Head of caudate nucleus (tissue), 42 donors: ENCODE measurements at regions not wholly inside any gene's neighbourhood (a gene's known extent, or its start where the extent isn't known, plus 50 kb on each side); places are given as distances from the start of the nearest gene placed in this dataset.
"Not testable (repeated sequence)": the region's sequence is repeated elsewhere in the genome, so short reads cannot be mapped to it uniquely, and the experiment has no call there.

ENCODE experiments used
- DNase-seq, 42 donors: peaks; one replicate each; pipeline versions ENCODE4 v3.0.0 to v3.0.0-alpha.2; 2020 to 2021; ENCODE audit warnings: mixed read lengths in 7 of 42
- intact Hi-C: fragments of 100-400 bp; cut with DNase I; formaldehyde crosslinking; loops from one replicate; pipeline ENCODE4 v1.15.0; 2022

DNA sequence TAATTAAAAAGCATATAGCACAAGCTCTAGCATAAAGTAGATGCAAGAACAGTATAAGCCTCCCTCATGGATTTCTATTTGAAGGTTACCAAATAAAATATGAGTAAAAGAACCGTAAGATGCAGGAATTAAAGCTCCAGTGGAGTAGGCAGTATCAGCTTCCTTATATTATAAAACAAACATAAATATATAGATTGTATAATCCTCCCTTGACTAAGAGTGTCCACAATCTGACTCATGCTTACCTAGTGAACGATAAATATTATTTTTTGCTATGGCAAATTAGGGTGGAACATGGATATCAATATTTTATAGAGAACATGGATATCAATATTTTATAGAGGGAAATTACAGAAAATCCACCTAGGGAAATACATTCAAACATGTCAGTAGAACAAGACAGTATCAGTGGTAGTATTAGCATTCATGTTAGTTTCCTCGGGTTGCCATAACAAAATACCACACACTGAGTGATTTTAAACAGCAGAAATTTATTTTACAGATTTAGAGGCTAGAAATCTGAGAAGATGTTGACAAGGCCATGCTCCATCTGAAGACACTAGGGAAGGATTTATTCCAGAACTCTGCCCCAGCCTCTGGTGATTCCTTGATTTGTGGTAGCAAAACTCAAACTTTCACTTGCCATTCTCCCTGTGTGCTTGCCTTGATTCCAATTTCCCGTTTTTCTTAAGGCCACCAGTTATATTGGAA, 1521.3 kb downstream of the SI start:
- DNase-seq: no peak
- intact Hi-C loops: no loop called here

DNA sequence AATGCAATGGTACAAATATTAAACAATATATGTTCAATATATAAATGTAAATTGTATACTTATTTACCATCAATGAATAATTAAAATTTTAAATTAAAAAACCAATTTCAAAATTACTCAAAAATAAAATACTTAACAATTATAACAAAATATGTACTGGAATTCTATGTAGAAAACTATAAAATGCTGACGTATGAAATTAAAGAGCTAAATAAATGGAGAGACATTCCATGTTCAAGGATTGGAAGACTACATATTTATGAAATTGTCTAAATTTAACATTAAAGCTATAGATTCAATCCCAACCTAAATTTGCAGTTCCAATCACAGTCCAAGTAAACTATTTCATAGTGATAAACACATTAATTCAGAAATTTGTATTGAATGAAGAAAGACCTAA, 1522.4 kb downstream of the SI start:
- DNase-seq: no peak

DNA sequence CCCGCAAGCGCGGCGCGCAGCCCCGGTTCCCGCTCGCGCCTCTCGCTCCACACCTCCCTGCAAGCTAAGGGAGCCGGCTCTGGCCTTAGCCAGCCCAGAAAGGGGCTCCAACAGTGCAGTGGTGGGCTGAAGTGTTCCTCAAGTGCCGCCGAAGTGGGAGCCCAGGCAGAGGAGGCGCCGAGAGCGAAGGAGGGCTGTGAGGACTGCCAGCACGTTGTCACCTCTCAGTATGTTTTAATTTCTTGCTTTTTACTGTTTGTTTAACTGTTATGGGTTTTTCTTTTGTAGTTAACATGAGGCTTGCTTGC, 1525.7 kb downstream of the SI start:
- no peak for DNase-seq
- intact Hi-C loops: no loop called here

More for the DNA sequence above, 1522.4 kb downstream of the SI start:
- intact Hi-C loops: no loop called here

DNA sequence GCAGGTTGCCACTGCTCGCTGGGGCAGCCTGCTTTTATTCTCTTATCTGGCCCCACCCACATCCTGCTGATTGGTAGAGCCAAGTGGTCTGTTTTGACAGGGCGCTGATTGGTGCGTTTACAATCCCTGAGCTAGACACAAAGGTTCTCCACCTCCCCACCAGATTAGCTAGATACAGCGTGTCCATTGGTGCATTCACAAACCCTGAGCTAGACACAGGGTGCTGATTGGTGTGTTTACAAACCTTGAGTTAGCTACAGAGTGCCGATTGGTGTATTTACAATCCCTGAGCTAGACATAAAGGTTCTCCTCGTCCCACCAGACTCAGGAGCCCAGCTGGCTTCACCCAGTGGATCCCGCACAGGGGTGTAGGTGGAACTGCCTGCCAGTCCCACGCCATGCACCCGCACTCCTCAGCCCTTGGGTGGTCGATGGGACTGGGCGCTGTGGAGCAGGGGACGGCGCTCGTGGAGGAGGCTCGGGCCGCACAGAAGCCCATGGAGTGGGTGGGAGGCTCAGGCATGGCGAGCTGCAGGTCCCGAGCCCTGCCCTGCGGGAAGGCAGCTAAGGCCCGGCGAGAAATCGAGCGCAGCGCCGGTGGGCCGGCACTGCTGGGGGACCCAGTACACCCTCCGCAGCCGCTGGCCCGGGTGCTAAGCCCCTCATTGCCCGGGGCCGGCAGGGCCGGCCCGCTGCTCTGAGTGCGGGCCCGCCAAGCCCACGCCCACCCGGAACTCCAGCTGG, 1526.2 kb downstream of the SI start:
- DNase-seq, intact Hi-C loops: not testable (repeated sequence)

DNA sequence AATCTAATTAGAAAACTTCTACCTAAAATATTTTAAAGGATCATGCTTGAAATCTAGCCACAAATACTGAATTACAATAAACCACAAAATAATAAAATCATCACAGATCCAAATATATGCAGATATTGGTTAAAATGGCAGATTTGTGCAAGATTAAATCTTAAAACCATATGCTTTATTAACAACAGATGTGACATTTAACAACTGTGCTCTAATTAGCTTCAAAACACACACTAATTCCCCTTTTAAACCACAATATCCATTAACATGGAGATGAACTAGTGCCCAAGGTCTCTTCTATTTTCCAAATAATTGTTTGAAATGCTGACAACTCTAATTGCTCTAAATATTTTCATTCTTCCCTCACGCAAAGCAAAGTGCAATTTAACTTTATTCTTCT, 1530.3 kb downstream of the SI start:
- no peak for DNase-seq
- intact Hi-C loops: no loop called here

DNA sequence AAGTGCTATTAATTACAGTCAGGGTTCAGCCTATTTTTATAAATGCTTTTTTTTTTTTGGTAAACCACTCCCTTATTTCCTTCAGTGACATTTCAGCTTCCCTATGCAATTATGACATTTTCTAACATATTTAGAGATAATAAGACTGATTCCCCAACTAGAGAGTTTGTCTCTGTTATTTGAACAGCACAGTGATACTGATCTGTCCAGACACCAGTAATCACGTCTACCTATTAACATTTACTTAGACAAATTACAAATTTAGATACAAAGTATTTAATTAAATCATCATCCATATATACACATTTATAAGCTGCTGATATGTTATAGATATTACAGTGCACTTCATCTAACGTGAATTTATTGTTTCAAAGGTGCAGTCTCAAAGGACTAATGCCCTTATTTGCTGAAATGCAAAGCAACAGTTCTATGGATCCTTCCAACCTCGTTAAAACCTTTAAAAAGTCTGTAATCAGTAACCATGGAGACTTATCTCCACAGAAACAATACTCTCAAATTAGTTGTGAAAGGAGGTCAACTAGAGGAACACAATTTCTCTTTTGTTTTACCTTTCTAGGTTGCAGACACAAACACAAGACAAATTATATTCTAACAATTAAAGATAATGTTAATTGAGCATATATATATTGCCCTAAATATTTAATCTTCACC, 1531.1 kb downstream of the SI start:
- intact Hi-C loops: no loop called here

DNA sequence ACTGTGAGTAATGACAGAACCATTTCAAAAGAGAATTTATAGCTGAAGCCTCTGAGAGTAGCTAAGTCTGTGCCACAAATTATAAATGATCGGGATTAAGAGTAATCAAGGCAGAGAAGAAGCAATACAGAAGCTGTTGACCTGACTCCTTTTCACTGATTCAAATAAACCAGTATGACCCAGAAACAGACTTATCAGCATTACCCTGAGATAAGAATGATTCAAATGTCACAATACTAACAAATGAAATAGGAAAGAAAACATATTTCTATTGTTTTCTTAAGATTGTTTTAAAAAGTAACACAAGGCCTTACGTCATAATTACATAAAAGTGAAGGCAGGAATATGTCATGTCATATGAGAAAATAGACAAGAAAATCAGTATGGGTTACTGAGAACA, 1534.6 kb downstream of the SI start:
- no peak for DNase-seq
- intact Hi-C loops: no loop called here

More for the DNA sequence above, 1531.1 kb downstream of the SI start:
- DNase-seq: no peak

DNA sequence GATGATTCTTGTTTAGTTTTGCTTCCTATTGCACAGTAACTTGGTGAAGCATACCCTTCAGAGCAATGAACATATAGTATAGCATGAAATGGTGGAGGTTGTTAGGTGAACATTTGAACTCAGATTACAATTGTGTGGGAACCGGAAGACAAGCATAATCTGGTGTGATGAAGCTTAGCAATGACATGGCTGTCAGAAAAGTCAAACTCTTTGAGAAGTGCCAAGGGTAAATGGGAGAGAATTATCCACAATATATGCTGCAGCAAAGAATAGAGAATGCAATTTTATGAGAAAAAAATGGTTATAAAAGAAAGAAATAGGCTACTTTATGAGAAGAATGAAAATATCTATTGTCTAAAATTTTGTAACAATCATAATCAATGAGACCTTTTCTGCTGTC, 1536.7 kb downstream of the SI start:
- intact Hi-C loops: no loop called here
- DNase-seq: peak in 1 of 42 donors; percentile 3

DNA sequence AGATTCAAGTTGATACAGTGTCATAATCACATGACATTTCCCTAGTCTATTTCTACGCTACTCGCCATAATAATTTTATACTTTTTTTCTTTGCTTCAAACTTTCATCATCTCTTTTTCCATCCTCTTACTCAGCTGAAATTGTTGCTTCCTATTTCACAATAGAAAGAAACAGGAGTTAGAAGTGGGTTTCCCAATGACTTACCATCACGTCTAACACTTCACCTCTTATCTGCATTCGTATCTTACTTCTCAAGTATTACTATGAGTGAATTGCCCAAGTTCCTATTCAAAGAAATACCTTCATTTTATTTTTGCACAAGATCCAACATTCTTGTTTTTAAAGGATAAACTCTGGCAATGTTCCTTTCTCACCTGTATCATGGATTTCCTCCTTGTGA, 1539.9 kb downstream of the SI start:
- DNase-seq: no peak
- intact Hi-C loops: no loop called here

DNA sequence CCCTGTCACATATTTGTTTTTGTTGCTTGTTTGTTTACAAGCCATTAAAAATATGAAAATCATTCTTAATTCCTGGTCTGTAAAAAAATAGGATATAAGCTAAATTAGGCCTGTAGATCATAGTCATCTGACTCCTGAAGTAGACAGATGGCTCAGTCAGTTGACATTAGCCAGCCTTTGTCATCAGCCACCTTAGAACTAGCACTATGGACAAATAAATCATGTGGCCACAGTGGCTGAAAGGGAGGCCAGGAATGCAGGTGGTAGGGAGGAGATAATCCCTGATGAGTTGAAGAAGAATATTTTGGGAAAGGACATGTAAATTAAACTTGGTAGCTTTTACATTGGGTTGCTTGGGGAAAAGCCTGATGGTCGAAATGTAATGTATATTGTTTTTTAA, 1544.9 kb downstream of the SI start:
- DNase-seq: no peak
- intact Hi-C loops: no loop called here

DNA sequence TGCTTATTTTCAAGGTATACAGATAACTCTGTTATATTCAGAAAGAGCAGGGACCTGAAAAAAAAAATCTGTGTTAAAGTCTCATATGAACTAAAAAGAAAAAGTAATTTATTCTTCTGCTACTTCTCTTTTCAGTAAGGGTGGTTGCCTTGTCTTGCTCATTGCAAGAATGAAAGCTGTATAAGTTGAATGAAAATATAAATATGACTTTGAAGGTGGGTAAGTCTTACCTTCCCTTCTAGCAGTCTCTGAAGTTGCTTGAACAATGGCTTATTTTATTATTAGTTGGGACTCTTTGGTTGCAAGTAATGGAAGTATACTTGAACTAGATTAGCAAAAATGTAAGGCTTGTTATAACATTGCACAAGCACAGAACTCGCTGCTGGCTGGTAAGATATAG, 1554.9 kb downstream of the SI start:
- no peak for DNase-seq
- intact Hi-C loops: no loop called here

DNA sequence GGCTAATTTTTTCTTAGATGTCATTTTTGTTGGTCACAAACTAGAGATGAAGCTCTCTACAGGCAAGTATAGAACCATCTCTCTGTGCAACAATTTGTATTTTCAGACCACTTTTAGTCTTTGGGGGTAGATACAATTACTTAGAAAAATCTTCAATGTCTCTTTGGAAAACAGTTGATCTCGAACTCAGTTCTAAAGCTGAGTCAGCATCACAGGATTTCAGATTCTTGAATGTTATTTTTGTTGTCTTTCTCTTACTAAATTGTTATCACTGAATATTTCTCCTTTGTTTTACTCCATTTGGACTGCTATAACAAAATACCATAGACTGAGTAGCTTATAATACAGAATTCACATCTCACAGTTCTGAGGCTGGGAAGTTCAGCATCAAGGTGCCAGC, 1557.0 kb downstream of the SI start:
- intact Hi-C loops: no loop called here
- DNase-seq: no peak

DNA sequence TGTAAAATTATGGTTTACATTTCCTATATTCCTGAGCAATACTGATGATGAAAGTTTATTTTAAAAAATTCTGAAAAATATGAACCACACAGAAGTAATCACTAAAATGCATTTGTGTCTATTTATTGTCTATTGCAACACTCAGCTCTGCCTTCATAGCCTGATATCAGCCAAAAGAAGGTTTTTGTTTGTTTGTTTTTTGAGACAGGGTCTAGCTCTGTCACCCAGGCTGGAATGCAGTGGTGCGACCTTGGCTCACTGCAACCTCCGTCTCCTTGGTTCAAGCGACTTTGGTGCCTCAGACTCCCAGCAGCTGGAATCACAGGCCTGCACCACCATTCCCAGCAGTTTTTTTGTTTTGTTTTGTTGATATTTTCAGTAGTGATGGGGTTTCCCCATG, 1560.2 kb downstream of the SI start:
- no peak for DNase-seq

DNA sequence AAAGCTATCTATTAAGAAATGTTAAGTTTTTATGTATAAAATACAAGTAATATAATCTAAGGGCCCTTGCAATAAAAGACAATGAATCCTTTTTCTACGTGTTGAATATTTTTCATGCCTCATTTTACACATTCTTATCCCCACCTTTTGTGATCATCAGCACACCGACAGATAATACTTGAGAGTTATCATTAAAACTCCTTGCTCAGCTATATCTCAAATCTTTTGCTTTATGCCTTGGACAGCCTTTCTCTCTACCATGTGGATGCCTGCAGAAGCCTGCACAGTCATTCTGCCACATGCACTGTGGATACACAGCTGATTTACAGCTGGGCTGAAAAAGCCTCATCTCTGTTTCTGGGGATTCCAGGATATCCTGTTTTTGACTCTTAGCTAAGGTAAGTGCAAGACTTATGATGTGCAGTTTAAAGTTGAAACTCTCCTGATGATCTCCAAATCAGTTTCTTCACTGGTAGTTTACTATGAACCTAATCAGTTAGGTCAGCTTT, 1565.1 kb downstream of the SI start:
- no peak for DNase-seq
- intact Hi-C loops: no loop called here

More for the DNA sequence above, 1560.2 kb downstream of the SI start:
- intact Hi-C loops: no loop called here

DNA sequence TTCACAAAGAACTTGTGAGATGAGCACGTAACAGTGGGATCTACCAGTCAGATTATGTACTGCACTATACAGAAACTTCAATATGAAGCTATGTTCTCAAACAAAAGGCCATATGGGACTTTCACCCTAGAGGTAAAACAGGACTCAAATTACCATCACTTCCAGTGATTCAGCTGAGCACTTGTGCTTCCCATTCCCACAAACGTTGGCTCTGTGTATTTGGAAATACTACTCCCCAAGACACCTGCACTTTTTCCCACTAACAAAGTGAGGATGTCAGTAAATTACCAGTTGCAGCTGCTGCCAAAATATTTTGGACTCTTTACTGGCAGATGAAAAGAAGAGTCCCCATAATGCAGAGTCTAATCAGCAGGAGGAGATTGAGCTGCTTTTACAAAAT, 1570.1 kb downstream of the SI start:
- no peak for DNase-seq
- intact Hi-C loops: no loop called here

DNA sequence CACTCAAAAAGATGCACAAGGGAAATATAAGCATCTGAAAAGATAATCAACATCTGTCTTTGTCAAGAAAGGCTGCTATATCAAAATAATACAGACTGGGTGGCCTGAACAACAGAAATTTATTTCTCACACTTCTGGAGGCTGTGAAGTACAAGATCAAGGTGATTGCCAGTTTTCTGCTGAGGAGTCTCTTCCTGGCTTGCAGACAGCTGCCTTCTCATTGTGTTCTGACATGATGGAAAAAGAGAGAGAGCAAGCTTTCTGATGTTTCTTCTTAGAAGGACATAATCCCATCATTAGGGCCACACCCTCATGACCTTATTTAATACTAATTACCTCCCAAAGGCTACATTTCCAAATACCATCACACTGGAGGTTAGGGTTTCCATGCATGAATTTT, 1573.3 kb downstream of the SI start:
- intact Hi-C loops: no loop called here
- no peak for DNase-seq

DNA sequence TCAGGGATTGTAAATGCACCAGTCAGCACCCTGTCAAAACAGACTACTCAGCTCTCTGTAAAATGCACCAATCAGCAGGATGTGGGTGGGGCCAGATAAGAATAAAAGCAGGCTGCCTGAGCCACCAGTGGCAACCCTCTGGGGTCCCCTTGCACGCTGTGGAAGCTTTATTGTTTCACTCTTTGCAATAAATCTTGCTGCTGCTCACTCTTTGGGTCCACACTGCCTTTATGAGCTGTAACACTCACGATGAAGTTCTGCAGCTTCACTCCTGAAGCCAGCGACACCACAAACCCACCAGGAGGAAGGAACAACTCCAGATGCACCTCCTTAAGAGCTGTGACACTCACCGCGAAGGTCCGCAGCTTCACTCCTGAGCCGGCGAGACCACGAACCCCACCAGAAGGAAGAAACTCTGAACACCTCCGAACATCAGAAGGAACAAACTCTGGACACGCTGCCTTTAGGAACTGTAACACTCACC, 1578.5 kb downstream of the SI start:
- intact Hi-C loops, DNase-seq: not testable (repeated sequence)

DNA sequence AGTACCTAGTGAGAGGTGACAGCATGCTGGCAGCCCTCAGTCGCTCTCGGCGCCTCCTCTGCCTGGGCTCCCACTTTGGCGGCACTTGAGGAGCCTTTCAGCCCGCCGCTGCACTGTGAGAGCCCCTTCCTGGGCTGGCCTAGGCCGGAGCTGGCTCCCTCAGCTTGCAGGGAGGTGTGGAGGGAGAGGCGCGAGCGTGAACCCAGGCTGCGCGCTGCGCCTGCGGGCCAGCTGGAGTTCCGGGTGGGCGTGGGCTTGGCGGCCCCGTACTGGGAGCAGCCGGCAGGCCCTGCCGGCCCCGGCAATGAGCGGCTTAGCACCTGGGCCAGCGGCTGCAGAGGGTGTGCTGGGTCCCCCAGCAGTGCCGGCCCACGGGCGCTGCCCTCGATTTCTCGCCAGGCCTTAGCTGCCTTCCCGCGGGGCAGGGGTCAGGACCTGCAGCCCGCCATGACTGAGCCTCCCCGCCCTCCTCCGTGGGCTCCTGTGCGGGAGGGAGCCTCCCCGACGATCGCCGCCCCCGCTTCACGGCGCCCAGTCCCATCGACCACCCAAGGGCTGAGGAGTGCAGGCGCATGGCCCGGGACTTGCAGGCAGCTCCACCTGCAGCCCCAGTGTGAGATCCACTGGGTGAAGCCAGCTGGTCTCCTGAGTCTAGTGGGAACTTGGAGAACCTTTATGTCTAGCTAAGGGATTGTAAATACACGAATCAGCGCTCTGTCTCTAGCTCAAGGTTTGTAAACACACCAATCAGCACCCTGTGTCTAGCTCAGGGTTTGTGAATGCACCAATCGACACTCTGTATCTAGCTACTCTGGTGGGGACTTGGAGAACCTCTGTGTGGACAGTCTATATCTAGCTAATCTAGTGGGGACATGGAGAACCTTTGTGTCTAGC, 1579.2 kb downstream of the SI start:
- intact Hi-C loops: not testable (repeated sequence)
- DNase-seq: peak in 1 of 42 donors; percentile 31

DNA sequence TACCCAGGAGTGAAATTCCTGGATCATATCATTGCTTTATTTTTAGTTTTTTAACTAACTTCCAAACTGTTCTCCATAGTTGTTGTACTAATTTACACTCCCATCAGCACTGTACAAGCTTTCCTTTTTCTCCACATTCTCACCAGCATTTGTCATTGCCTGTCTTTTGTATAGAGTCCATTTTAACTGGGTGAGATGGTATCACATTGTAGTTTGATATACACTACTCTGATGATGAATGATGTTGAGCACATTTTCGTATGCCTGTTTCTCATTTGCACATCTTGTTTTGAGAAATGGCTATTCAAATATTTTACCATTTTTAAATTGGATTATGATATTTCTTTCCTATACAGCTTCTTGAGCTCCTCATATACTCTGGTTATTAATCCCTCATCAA, 1586.6 kb downstream of the SI start:
- intact Hi-C loops: no loop called here
- no peak for DNase-seq
